ENCODE measurements at regions not wholly inside any gene's neighbourhood (a gene's known extent, or its start where the extent isn't known, plus 50 kb on each side); places are given as distances from the start of the nearest gene placed in this dataset.

GRCh38 chr2:215881582-215881981 is 131.8 kb downstream of the MREG start:
- TF ChIP-seq CTCF (IDR thresholded peaks at IDR 0.05) = no peak
- no peak for TF ChIP-seq POLR2A (IDR thresholded peaks at IDR 0.05)
